Spleen (tissue), 7 donors: ENCODE measurements at regions not wholly inside any gene's neighbourhood (a gene's known extent, or its start where the extent isn't known, plus 50 kb on each side); places are given as distances from the start of the nearest gene placed in this dataset.

Experiments
- POLR2A ChIP-seq, 3 donors: fragments of 450-650 bp; IDR thresholded peaks; one replicate each; pipeline ENCODE4 v1.5.1; 2017; ENCODE audit warnings: antibody characterized with exemption in 3 of 3, mild to moderate bottlenecking in 1 of 3
- TF ChIP-seq, protein P1 (sequence below), 11 experiments: fragments of 200-600 bp in 7 of 11; fragments of 450-650 bp in 4 of 11; sonication (generic) in 4 of 11; IDR thresholded peaks in 8 of 11; conservative IDR thresholded peaks in 3 of 11; 1 replicate in 7 of 11; 2 replicates in 4 of 11; pipeline versions ENCODE4 v1.4.0 to v1.8.0; 2016 to 2021; ENCODE audit warnings: antibody characterized with exemption in 11 of 11, inconsistent platforms in 4 of 11, mild to moderate bottlenecking in 1 of 11
- donor health status: DM: no; HTN: no; CAD: no; lungs with moderate emphysema.
- donor health status: DM: no; HTN: no; CAD: no.
- donor health status: DM: no; HTN: no; CAD: no.

DNA sequence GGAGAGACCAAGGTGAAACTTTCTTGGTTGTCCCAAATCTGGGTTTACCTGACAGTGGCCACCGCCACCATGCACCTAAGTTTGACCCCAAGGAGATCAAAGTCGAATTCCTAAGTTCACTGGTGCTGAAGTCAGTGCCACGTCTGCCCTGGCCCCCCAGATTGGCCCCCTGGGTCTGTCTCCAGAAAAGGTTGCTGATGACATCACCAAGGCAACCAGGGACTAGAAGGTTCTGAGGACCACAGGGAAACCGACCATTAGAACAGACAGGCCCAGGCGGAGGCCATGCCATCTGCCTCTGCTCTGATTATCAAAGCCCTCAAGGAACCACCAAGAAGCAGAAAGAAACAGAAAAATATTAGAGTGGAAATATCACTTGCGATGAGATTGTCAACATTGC is 91.2 kb downstream of the DLL1 start:
- TF ChIP-seq, protein P1, sequence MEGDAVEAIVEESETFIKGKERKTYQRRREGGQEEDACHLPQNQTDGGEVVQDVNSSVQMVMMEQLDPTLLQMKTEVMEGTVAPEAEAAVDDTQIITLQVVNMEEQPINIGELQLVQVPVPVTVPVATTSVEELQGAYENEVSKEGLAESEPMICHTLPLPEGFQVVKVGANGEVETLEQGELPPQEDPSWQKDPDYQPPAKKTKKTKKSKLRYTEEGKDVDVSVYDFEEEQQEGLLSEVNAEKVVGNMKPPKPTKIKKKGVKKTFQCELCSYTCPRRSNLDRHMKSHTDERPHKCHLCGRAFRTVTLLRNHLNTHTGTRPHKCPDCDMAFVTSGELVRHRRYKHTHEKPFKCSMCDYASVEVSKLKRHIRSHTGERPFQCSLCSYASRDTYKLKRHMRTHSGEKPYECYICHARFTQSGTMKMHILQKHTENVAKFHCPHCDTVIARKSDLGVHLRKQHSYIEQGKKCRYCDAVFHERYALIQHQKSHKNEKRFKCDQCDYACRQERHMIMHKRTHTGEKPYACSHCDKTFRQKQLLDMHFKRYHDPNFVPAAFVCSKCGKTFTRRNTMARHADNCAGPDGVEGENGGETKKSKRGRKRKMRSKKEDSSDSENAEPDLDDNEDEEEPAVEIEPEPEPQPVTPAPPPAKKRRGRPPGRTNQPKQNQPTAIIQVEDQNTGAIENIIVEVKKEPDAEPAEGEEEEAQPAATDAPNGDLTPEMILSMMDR (IDR thresholded peaks at IDR 0.05 in 8 of 11, conservative IDR thresholded peaks at IDR 0.05 in 3 of 11) = no peak
- no peak for TF ChIP-seq POLR2A (IDR thresholded peaks at IDR 0.05)
